SK-N-SH (cell line): ENCODE measurements at regions not wholly inside any gene's neighbourhood (a gene's known extent, or its start where the extent isn't known, plus 50 kb on each side); places are given as distances from the start of the nearest gene placed in this dataset.

Experiments
- CTCF ChIA-PET: fragments of 300-600, 350-600 bp; formaldehyde crosslinking; extraction: SDS; loops from one replicate; lab custom pipeline; 2021; lab: Yijun Ruan, JAX
- POLR2A ChIA-PET: fragments of 350-600 bp; sonication (Branson Sonifier 250); formaldehyde crosslinking; extraction: SDS; loops from one replicate; lab custom pipeline; 2020; ENCODE audit warnings: antibody characterized with exemption, inconsistent platforms; lab: Yijun Ruan, JAX
- DNase-seq: peaks from one replicate; pipeline ENCODE4 v3.0.0; 2012
- H2AFZ ChIP-seq: fragments of 200-600 bp; sonication (generic); 2 replicates; pipeline ENCODE4 v1.8.1; 2016; ENCODE audit warnings: antibody characterized with exemption, mild to moderate bottlenecking, low read depth
- H3F3A ChIP-seq: fragments of 200-600 bp; sonication (generic); replicated peaks from 2 replicates; pipeline ENCODE3; 2016; ENCODE audit warnings: antibody characterized with exemption, mild to moderate bottlenecking; ENCODE audit not compliant: insufficient read depth
- H3K27ac ChIP-seq, 2 experiments: fragments of 200-500 bp in 1 of 2; fragments of 200-600 bp in 1 of 2; sonication (Bioruptor generic) in 1 of 2; sonication (generic), shearing (Covaris generic) in 1 of 2; 2 replicates each; pipeline versions ENCODE4 v1.5.1 to v1.6.1; 2014 to 2016; ENCODE audit warnings: low read depth in 2 of 2, inconsistent platforms in 1 of 2, low read length in 1 of 2, mild to moderate bottlenecking in 1 of 2, mixed read lengths in 1 of 2
- H3K27me3 ChIP-seq: fragments of 200-600 bp; sonication (generic), shearing (Covaris generic); 2 replicates; pipeline ENCODE4 v1.6.1; 2016; ENCODE audit warnings: mixed run types; ENCODE audit not compliant: insufficient read depth
- H3K36me3 ChIP-seq, 2 experiments: fragments of 200-500 bp in 1 of 2; fragments of 200-600 bp in 1 of 2; sonication (Bioruptor generic) in 1 of 2; sonication (generic) in 1 of 2; replicated peaks in 1 of 2; 2 replicates each; pipeline versions ENCODE3 to v1.5.1; 2014 to 2016; ENCODE audit warnings: low read length in 1 of 2, mild to moderate bottlenecking in 1 of 2; ENCODE audit not compliant: insufficient read depth in 2 of 2, control insufficient read depth in 1 of 2
- H3K4me1 ChIP-seq, 2 experiments: fragments of 200-500 bp in 1 of 2; fragments of 200-600 bp in 1 of 2; sonication (Bioruptor generic) in 1 of 2; sonication (generic), shearing (Covaris generic) in 1 of 2; 2 replicates each; pipeline versions ENCODE4 v1.5.1 to v1.6.1; 2014 to 2016; ENCODE audit warnings: low read depth in 1 of 2, low read length in 1 of 2, mixed run types in 1 of 2; ENCODE audit not compliant: insufficient read depth in 2 of 2, control insufficient read depth in 1 of 2
- H3K4me2 ChIP-seq: fragments of 200-600 bp; sonication (generic), shearing (Covaris generic); 2 replicates; pipeline ENCODE4 v1.6.1; 2017; ENCODE audit warnings: mixed run types
- H3K4me3 ChIP-seq, 2 experiments: fragments of 200-500 bp in 1 of 2; fragments of 200-600 bp in 1 of 2; sonication (Bioruptor generic) in 1 of 2; sonication (generic), shearing (Covaris generic) in 1 of 2; 2 replicates each; pipeline versions ENCODE4 v1.5.1 to v1.8.1; 2014 to 2016; ENCODE audit warnings: low read depth in 2 of 2, inconsistent platforms in 1 of 2, low read length in 1 of 2, mild to moderate bottlenecking in 1 of 2, mixed read lengths in 1 of 2, moderate library complexity in 1 of 2
- H3K79me2 ChIP-seq: fragments of 200-600 bp; sonication (generic); 2 replicates; pipeline ENCODE4 v1.8.1; 2017; ENCODE audit warnings: mild to moderate bottlenecking; ENCODE audit not compliant: insufficient read depth
- H3K9ac ChIP-seq: fragments of 200-600 bp; sonication (generic); 2 replicates; pipeline ENCODE4 v1.6.1; 2017; ENCODE audit warnings: mixed run types
- H3K9me2 ChIP-seq: fragments of 200-600 bp; sonication (generic); 2 replicates; pipeline ENCODE4 v1.6.1; 2017; ENCODE audit warnings: mixed run types
- H3K9me3 ChIP-seq: fragments of 200-600 bp; sonication (generic); 2 replicates; pipeline ENCODE4 v1.6.1; 2017; ENCODE audit warnings: mixed run types, mild to moderate bottlenecking, moderate library complexity
- H4K20me1 ChIP-seq: fragments of 200-600 bp; sonication (generic); 2 replicates; pipeline ENCODE4 v1.6.1; 2017; ENCODE audit warnings: mild to moderate bottlenecking, mixed run types; ENCODE audit not compliant: insufficient read depth
- CTCF ChIP-seq: fragments of 200-600 bp; sonication (generic); IDR thresholded peaks from 2 replicates; pipeline ENCODE4 v1.6.1; 2017; ENCODE audit warnings: antibody characterized with exemption, mild to moderate bottlenecking, moderate library complexity
- EP300 ChIP-seq, 2 experiments: IDR thresholded peaks; 2 replicates each; pipeline versions ENCODE4 v1.4.0 to v1.6.1; 2012; ENCODE audit warnings: borderline replicate concordance in 1 of 2, low read depth in 1 of 2, low read length in 1 of 2
- FOXJ3 ChIP-seq: sonication (generic); formaldehyde crosslinking; IDR thresholded peaks from 2 replicates; pipeline ENCODE4 v1.5.1; 2020; ENCODE audit warnings: mild to moderate bottlenecking, missing genetic modification reagents
- FOXM1 ChIP-seq: IDR thresholded peaks from 2 replicates; pipeline ENCODE4 v1.4.0; 2012; ENCODE audit warnings: low read depth, mild to moderate bottlenecking
- GABPA ChIP-seq: IDR thresholded peaks from 2 replicates; pipeline ENCODE4 v1.4.0; 2012; ENCODE audit warnings: low read depth, mild to moderate bottlenecking
- IRF3 ChIP-seq: fragments of 150-350 bp; IDR thresholded peaks from 2 replicates; pipeline ENCODE4 v1.6.1; 2016; ENCODE audit warnings: mild to moderate bottlenecking, low read depth, low read length
- MAX ChIP-seq: IDR thresholded peaks from 2 replicates; pipeline ENCODE4 v1.4.0; 2012; ENCODE audit warnings: low read depth
- MEF2A ChIP-seq: IDR thresholded peaks from 2 replicates; pipeline ENCODE4 v1.4.0; 2012; ENCODE audit warnings: low read depth, borderline replicate concordance
- MXI1 ChIP-seq: IDR thresholded peaks from 2 replicates; pipeline ENCODE4 v1.6.1; 2012; ENCODE audit warnings: mild to moderate bottlenecking, low read depth, low read length, improper control_type of control experiment
- NFIC ChIP-seq: IDR thresholded peaks from 2 replicates; pipeline ENCODE4 v1.4.0; 2012; ENCODE audit warnings: borderline replicate concordance
- POLR2AphosphoS5 ChIP-seq: IDR thresholded peaks from 2 replicates; pipeline ENCODE4 v1.6.1; 2012; ENCODE audit warnings: low read depth, low read length
- RAD21 ChIP-seq: IDR thresholded peaks from 2 replicates; pipeline ENCODE4 v1.6.1; 2012; ENCODE audit warnings: mild to moderate bottlenecking, low read length
- TCF12 ChIP-seq: IDR thresholded peaks from 2 replicates; pipeline ENCODE4 v1.4.0; 2012
- USF2 ChIP-seq: fragments of 150-350 bp; IDR thresholded peaks from 2 replicates; pipeline ENCODE4 v1.6.1; 2017; ENCODE audit warnings: antibody characterized with exemption, low read length, low read depth, borderline replicate concordance
- WGBS: methylation state at CpG from one replicate; pipeline ENCODE4 v1.1.6; 2017; ENCODE audit warnings: low lambda C conversion rate; 5-methylcytosine and 5-hydroxymethylcytosine counted together

- no peak for TF ChIP-seq RAD21
- no peak for TF ChIP-seq USF2
- no peak for TF ChIP-seq POLR2AphosphoS5
- no peak for TF ChIP-seq MAX
- TF ChIP-seq FOXJ3 (CRISPR knock-in tag), result no peak
- no peak for TF ChIP-seq MEF2A
- TF ChIP-seq IRF3, result no peak
- TF ChIP-seq EP300 (IDR thresholded peaks at IDR 0.05; ENCODE audit: borderline replicate concordance in 1 of 2, low read depth in 1 of 2, low read length in 1 of 2), result no peak
- no peak for TF ChIP-seq CTCF
- TF ChIP-seq MXI1, result no peak
- TF ChIP-seq GABPA, result no peak
- no peak for TF ChIP-seq FOXM1
- TF ChIP-seq NFIC, result no peak
- no peak for TF ChIP-seq TCF12
- TF ChIP-seq, all 33 proteins: peak for 0
- H3K4me3 ChIP-seq, result no peak overlapping the region
Measured at GRCh38 chr22:27358096-27358870, 443.3 kb downstream of the MN1 start.

More at GRCh38 chr22:27358096-27358870, 443.3 kb downstream of the MN1 start:
- Histone ChIP-seq H3K4me2 (no peak overlapping the region), H3K9ac (no peak overlapping the region), H2AFZ (no peak overlapping the region), H3K27me3 (0 out of 2 replicates have a peak, but pooled peaks cover 4% of the 10 kb centered on the region), H3K27ac (no peak overlapping the region), H3K4me1 (no peaks in the 10 kb centered on the region), H3F3A (no peaks in the 10 kb centered on the region), H3K36me3 (no peaks in the 10 kb centered on the region), H3K79me2 (no peaks in the 10 kb centered on the region), H4K20me1 (no peaks in the 10 kb centered on the region), H3K9me3 (no peaks in the 10 kb centered on the region), H3K9me2 (no peaks in the 10 kb centered on the region)
- CTCF ChIA-PET, result interaction anchor here (1.4 kb wide), 1 partner anchor 23 kb away, joined by 3 read pairs; no protein-coding TSS in a partner anchor
- POLR2A ChIA-PET, result no interaction called here
- 32% methylated on average over 6 of the region's 7 CpGs for WGBS
- DNase-seq, result no peak
